NCI-H2196 (cell line): ENCODE measurements at regions not wholly inside any gene's neighbourhood (a gene's known extent, or its start where the extent isn't known, plus 50 kb on each side); places are given as distances from the start of the nearest gene placed in this dataset.
"Not testable (repeated sequence)": the region's sequence is repeated elsewhere in the genome, so short reads cannot be mapped to it uniquely, and the experiment has no call there.

Source experiments
- DNase-seq: peaks from one replicate; lab custom pipeline; 2025; ENCODE audit not compliant: unreplicated experiment; lab: John Stamatoyannopoulos, UW

- DNase-seq, result no peak
These were observed 900.8 kb downstream of the XPNPEP1 start for GRCh38 chr10:109022417-109023049.

- DNase-seq, result no peak
These were observed 904.3 kb downstream of the XPNPEP1 start for GRCh38 chr10:109019001-109019424.

GRCh38 chr10:109007514-109007913 is 915.8 kb downstream of the XPNPEP1 start:
- no peak for DNase-seq

- no peak for DNase-seq
These were observed 932.9 kb downstream of the XPNPEP1 start for GRCh38 chr10:108990441-108990840.

GRCh38 chr10:108989976-108990375 is 933.3 kb downstream of the XPNPEP1 start:
- DNase-seq, result no peak

- no peak for DNase-seq
These were observed 941.2 kb downstream of the XPNPEP1 start for GRCh38 chr10:108982159-108982558.

GRCh38 chr10:108980869-108981268 is 942.4 kb downstream of the XPNPEP1 start:
- no peak for DNase-seq

- DNase-seq, result no peak
These were observed 947.8 kb downstream of the XPNPEP1 start for GRCh38 chr10:108975459-108976058.

- DNase-seq, result no peak
These were observed 953.3 kb downstream of the XPNPEP1 start for GRCh38 chr10:108970016-108970415.

GRCh38 chr10:108966411-108966810 is 956.9 kb downstream of the XPNPEP1 start:
- no peak for DNase-seq

- no peak for DNase-seq
These were observed 957.3 kb downstream of the XPNPEP1 start for GRCh38 chr10:108966005-108966404.

- DNase-seq, result no peak
These were observed 961.1 kb downstream of the XPNPEP1 start for GRCh38 chr10:108962172-108962571.

GRCh38 chr10:108957681-108958080 is 965.6 kb downstream of the XPNPEP1 start:
- no peak for DNase-seq

GRCh38 chr10:108956149-108956548 is 967.2 kb downstream of the XPNPEP1 start:
- DNase-seq, result no peak

GRCh38 chr10:108920029-108920428 is 1003.3 kb downstream of the XPNPEP1 start:
- DNase-seq, result not testable (repeated sequence)

- DNase-seq, result no peak
These were observed 1010.0 kb downstream of the XPNPEP1 start for GRCh38 chr10:108913300-108913699.

- DNase-seq, result no peak
These were observed 1011.3 kb downstream of the XPNPEP1 start for GRCh38 chr10:108911814-108912541.

GRCh38 chr10:108908096-108908495 is 1015.2 kb downstream of the XPNPEP1 start:
- no peak for DNase-seq

GRCh38 chr10:108905821-108906220 is 1017.5 kb downstream of the XPNPEP1 start:
- DNase-seq, result no peak

- DNase-seq, result no peak
These were observed 1018.1 kb downstream of the XPNPEP1 start for GRCh38 chr10:108905171-108905570.

GRCh38 chr10:108904163-108904838 is 1019.0 kb downstream of the XPNPEP1 start:
- no peak for DNase-seq
